GM18517 (cell line): ENCODE measurements at regions not wholly inside any gene's neighbourhood (a gene's known extent, or its start where the extent isn't known, plus 50 kb on each side); places are given as distances from the start of the nearest gene placed in this dataset.

ENCODE experiments used
- ATAC-seq: cut with Tn5 transposase; IDR thresholded peaks from one replicate; pipeline ENCODE4 v1.9.1; 2021; ENCODE audit warnings: mild to moderate bottlenecking, moderate library complexity; ENCODE audit not compliant: unreplicated experiment

- no peak for ATAC-seq
Measured at GRCh38 chr2:180482696-180483095, 475.6 kb upstream of the CWC22 start.

- ATAC-seq = no peak
Measured at GRCh38 chr2:180481998-180482397, 474.9 kb upstream of the CWC22 start.

- no peak for ATAC-seq
Measured at GRCh38 chr2:180478883-180479282, 471.8 kb upstream of the CWC22 start.

GRCh38 chr2:180474716-180475115, 467.6 kb upstream of the CWC22 start:
- no peak for ATAC-seq

- no peak for ATAC-seq
Measured at GRCh38 chr2:180473456-180473855, 466.4 kb upstream of the CWC22 start.

GRCh38 chr2:180472133-180472532, 465.0 kb upstream of the CWC22 start:
- ATAC-seq = no peak

- ATAC-seq = no peak
Measured at GRCh38 chr2:180463608-180464007, 456.5 kb upstream of the CWC22 start.

- ATAC-seq = no peak
Measured at GRCh38 chr2:180461761-180462160, 454.7 kb upstream of the CWC22 start.

GRCh38 chr2:180456801-180457200, 449.7 kb upstream of the CWC22 start:
- ATAC-seq = no peak

GRCh38 chr2:180450841-180451240, 443.7 kb upstream of the CWC22 start:
- ATAC-seq = no peak

GRCh38 chr2:180449171-180449915, 442.2 kb upstream of the CWC22 start:
- no peak for ATAC-seq

GRCh38 chr2:180446492-180446891, 439.4 kb upstream of the CWC22 start:
- ATAC-seq = no peak

- ATAC-seq = no peak
Measured at GRCh38 chr2:180443888-180444287, 436.8 kb upstream of the CWC22 start.

GRCh38 chr2:180442860-180443644, 436.0 kb upstream of the CWC22 start:
- ATAC-seq = no peak

GRCh38 chr2:180419212-180419611, 412.1 kb upstream of the CWC22 start:
- ATAC-seq = no peak

GRCh38 chr2:180416627-180417026, 409.5 kb upstream of the CWC22 start:
- no peak for ATAC-seq

GRCh38 chr2:180413336-180413735, 406.2 kb upstream of the CWC22 start:
- no peak for ATAC-seq

- no peak for ATAC-seq
Measured at GRCh38 chr2:180412219-180412618, 405.1 kb upstream of the CWC22 start.

- ATAC-seq = peak; percentile 47
Measured at GRCh38 chr2:180411661-180412060, 404.6 kb upstream of the CWC22 start.

- ATAC-seq = no peak
Measured at GRCh38 chr2:180406687-180407086, 399.6 kb upstream of the CWC22 start.

GRCh38 chr2:180405520-180405919, 398.4 kb upstream of the CWC22 start:
- ATAC-seq = no peak

GRCh38 chr2:180394305-180394704, 387.2 kb upstream of the CWC22 start:
- ATAC-seq = no peak
